GM21526 (cell line): ENCODE measurements at regions not wholly inside any gene's neighbourhood (a gene's known extent, or its start where the extent isn't known, plus 50 kb on each side); places are given as distances from the start of the nearest gene placed in this dataset.

Experiments
- ATAC-seq: cut with Tn5 transposase; IDR thresholded peaks from one replicate; pipeline ENCODE4 v1.9.1; 2021; ENCODE audit warnings: moderate library complexity; ENCODE audit not compliant: unreplicated experiment, low FRiP score

DNA sequence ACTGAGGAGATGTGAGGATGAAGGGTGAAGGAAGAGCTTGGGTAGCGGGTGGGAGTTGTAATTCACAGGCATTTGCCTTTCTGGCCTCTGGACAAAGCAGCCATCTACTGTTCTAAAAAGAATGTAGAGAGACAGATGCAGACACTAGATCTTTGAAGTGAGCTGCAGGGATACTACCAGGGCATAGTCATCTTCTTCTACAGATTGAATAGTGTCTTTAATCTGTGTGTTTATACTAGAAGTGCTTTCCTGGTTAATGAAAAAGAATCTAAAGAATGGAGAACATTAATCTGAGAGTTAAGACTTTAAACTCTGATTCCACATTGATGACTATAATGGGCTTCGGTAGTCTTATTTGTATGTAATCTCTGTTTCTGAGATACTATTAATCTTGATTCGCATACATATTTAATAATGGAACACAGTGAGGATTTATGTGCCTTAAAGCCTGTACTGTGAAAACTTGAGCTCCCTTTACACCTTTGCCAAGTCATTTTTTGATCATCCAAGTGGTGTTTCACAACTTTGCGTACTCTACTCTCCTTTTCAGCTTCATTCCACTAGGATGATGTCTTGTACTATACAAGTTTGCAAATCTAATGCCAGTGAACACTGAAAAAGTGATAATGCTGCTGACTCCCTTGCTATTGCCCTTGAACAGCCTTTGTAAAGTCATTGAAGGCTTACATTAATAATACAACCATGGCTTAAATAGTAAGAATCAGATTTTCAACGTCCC lies 2199.4 kb upstream of the PCDH20 start:
- ATAC-seq = no peak

DNA sequence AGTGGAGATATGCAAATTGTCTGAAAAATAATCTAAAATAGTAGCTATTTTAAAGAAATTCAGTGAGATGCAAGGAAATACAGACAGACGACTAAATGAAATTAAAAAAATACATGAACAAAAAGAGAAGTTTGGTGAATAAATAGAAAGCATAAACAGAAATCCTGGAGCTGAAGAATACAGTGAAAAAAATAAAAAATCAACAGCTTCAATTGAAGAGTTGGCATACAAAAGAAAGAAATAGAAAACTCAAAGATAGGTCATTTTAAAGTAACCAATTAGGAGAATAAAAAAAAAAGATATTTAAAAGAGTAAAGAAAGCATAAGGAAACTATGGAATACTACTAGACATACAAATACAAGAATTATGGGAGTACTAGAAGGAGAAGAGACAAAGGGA lies 2191.5 kb upstream of the PCDH20 start:
- ATAC-seq = no peak

DNA sequence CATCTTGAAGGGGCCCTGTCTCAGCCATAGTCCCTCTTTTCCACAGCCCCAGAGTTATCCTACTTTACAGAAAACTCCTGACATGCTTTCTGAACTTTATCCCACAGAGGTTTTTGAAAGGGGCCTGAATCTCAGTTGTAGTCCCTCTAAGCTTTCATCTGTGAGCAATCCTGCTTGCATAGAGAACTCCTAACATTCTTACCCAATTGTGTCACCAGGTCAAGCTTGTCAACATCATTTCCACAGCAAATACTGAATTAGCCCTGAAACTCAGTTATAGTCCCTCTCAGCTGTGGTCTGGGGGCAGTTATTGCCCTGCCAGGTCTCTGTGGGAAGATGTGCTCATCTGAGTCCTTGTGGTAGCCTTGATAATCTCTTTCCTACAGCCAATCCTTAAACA lies 2190.3 kb upstream of the PCDH20 start:
- no peak for ATAC-seq

DNA sequence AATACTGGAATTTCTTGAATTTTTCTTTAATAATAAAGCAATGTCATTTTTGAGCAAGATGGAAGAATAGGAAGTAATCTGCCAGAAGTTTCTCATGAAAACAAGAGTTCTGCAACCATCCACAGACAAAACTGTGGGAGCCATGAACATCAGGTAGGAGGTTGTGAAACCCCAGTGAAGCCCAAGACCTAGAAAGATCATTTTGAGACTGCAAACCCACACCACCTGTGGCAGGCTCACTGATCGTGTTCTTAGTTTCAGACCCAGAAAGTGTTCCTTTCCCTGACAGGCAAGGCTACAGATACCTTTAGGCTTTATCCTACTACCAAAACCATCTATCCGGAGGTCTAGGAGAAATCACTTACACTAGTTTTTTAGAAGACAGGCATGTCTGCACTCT lies 2189.8 kb upstream of the PCDH20 start:
- ATAC-seq = no peak

DNA sequence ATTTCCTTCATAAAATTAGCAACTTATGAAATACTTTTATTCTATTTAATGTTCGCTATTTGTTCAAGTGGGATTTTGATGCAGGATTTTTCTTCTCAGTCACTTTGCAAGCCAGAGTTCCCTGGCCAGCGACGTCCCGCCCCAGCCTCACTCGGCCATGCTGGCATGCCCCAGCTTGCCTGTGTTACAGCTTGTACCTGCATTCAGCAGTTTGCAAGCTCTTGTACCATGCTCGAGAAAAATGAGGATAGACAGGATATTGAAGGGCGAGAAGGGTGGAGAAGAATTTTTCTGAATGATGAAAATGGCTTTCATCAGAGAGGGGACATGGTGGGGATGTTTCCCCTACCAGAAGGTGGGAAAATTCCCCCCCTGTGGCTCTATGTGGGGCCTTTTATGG lies 2180.2 kb upstream of the PCDH20 start:
- no peak for ATAC-seq

DNA sequence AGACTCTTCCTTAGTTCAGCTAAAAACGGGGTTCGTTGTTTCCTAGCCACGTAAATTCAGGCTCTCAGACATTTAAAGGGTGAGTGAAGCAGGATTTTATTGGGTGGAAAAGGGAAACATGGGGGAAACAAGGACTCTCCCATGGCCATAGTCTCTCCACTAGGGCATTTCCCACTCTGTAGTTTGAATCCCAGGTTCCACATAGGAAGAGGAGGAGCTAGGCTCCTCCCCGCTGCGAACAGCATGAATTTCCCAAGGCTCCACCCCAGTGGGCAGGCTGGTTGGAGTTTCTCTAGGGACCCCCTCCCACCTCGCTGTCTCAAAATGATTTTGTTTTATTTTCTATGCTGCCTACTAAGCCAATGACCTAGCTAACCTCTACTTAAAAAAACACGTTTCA lies 2170.8 kb upstream of the PCDH20 start:
- no peak for ATAC-seq

DNA sequence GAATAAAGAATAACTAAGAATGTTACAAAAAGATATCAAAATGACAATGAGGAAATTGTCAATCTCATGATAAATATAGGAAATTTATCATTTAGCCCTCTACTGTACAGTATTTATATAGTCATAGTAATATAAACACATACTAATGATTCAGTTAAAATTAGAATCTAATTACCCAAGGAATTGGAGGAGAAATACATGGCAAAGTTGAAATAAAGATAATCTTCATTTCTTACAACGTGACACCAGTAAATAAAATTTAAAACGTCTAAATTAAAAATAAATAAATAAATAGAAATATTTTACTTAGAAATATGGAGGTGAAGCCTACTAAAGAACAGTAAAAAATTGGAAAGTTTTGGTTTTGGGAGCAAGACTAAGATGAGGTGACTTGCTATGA lies 2163.1 kb upstream of the PCDH20 start:
- ATAC-seq = no peak

DNA sequence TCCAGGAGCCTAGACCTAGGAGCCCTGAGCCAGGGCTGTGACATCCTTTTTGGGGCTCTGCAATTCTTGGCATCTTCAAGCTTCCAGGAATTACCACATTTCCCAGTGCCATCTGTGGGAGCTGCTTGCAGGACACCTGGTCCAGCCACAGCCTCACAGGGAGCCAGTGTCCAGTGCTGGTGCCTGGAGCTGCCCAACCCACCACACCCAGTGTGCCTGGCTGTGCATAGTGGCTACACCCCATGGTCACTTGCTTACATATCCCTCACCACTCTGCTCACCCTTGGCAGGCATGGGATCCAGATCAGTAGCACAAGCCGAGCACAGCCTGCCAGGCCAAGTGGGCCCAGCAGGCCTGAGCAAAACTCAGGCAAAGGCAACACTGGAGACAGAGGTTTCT lies 2151.4 kb upstream of the PCDH20 start:
- ATAC-seq = no peak

DNA sequence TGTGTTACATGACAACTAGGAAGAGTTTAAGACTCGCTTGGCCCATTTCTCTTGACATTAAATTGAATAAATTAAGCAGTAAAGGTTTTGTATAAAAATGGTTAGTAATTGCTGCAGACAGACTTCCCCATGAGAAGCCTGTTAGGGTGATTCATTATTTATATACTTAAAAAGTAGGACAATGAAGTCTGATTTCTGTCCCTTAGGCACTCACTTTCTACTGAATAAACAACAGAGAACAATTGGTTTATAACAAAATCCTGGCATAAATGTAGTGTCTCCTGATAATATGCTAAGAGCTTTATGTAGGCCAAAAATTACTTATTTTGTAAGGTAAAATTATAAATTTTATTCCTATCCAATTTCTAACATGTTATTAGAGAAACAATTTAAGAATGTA lies 2138.5 kb upstream of the PCDH20 start:
- no peak for ATAC-seq

DNA sequence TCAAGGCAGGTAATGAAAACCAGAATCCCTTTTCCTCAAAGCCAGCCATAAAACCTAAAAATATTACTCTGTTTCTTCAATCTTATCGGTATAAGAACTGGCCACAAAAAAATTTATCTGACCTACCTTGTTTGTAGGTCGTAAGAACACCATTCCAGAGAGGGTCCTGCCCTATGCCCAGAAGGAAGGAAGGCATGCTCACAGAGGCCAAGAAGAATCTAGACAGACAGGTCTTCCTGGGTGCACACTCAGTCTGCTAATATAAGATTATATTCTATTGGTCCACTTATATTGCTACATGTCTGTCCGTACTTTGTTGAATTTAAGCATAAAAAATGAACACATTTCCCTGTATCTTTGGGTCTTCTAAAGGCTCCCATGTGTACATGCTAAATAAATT lies 2136.1 kb upstream of the PCDH20 start:
- no peak for ATAC-seq

DNA sequence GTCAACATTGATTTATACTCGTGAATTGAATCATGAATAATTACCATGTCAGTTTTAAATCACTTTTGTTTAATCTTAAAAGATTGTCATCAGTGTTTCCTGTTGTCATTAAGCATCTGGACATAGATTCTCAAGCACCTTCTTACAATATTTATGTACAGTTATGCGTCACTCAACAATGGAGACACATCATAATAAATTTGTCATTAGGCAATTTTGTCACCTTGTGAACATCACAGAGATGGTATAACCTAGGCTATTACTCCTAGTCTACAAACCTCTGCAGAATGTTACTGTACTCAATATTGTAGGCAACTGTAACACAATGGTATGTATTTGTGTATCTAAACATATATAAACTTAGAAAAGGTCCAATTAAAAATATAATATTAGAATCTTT lies 2130.9 kb upstream of the PCDH20 start:
- no peak for ATAC-seq

DNA sequence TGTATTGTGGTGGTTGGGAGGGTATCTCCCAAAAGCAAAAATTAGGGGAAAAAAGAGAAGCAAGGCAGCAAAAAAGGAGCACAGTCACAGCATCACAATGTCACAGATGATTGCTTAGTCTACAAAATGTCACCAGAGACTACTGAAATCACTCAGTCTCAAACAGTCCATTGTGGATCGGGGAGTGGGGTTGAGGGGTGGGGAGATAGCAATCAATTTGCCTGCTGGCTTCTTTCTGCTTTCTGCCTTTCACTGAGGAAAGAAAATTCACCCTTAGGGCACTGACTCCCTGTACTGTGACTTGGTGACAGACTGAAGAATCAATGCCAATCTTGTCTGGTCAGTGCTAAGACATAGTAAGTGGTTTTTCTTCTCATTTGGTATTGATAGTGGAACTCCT lies 2127.1 kb upstream of the PCDH20 start:
- ATAC-seq = no peak

DNA sequence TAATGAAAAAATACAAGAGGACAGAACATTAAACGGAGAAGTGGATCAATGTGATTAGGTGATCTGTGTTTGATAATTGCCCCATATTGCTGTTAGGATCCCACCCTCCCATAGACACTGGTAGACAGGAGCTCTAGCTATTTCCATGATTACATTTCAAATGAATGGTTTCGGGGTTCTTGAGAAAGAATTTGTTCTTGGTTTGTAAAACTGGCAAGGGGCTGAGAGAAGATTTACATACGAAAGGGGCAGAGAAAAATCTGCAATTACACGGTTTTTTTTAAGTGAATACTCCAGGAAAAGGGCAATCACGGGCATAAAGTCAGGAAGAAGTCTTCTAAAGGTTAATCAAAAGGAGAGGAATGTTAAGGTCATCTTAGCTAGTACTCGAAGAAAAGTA lies 2125.7 kb upstream of the PCDH20 start:
- no peak for ATAC-seq

DNA sequence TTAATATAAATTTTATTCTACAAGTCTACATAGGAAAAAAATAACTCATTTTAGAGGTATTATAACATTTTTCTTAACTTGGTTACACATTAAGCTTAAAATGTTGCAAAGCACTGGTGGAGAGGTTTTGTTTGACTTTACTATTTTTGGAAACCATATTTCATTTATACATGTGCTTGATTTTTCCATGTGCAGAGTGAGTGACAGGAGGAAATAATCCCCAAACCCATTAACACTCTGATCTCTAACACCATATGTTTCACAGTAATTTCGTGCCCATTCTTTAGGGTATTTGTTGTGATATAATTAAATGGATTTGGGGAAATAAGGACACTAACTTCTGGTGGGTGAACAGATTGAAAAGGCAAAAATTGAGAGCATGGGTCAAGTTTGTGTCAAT lies 2124.4 kb upstream of the PCDH20 start:
- no peak for ATAC-seq

DNA sequence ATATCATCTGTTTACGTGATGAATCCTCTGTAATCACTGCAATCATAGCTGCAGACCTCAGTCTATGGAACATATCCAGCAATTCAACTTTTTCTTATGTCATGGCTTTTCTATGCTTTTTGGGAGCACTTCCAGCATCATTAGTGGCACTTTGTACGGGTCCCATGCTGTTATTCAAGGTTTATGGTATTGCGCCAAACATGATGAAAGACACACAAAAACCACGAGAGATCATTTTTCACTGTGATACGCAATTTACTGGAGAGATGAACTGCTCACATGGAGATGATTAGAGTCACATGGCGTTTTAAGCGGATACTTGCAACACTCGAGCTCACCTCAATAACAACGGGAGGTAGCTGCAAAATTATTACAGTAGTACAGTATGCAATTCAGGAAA lies 2101.7 kb upstream of the PCDH20 start:
- ATAC-seq = no peak

DNA sequence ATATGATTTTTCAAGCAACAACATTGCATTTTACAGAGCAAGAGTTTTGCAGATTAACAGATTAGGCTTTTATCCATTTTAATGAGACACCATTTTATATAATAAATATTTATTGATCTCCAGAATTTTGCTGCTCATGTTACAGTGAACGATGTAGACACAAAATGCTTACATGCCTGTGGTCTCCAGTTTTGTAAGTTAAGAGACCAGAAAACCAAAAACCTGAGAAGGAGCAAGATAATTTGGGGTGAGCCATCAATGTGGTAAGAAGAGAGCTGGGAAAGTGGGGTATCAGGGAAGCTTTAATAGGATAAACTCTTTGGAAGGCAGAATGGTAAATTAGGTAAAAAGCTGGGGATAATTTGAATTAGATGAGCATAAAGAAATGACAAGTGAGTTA lies 2100.5 kb upstream of the PCDH20 start:
- ATAC-seq = no peak

DNA sequence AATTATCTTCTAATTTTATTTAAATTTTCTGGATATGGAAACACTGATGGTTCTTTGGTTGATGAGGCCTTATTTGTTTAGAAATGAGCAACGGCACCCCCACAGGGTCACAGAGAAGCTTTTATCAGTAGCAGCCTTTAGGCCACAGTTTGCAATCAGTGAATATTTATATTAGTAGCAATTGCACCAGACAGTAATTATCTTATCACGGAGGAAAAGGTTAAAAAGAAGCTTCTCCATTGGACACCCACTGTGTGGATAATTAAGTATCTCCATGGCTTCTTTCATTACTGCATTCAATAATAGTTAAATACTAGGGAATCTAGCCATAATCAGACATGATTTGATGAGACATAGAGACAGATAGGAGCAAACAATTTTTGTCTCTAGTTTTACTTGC lies 2099.2 kb upstream of the PCDH20 start:
- ATAC-seq = no peak

DNA sequence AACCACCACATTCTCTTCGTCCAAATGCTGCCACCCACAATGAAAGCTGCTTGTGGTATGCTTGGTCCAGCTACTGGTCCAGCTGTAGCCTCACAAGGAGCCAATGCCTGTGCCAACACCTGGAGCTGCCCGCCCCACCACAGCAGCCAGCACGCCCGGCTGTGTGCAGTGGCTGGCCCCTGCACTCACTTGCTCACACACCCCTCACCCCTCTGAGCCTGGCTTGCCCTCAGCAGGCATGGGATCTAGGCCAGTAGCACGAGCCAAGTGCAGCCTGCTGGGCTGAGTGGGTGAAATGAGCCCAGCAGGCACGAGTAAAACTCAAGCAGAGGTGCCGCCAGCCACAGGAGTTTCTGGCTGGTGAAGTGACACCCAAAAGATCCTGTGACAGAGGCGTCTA lies 2096.4 kb upstream of the PCDH20 start:
- no peak for ATAC-seq

DNA sequence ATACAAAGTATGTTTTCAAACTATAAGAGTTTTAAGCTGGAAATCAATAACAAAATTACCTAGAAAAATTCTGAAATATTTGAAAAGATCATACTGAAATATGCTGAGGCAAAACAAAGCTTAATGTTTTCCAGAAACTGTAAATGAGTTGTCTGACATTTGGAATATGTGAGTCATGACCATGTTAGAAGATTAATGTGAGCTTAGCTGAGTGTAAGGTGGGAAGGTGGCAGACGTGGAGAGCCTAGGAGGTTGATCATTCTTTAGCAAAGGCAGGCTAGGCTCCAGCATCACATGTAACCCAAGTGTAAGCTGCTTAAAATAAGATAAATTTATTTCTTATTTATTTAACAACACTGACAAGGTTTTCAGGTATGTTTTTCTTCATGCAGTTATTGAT lies 2086.1 kb upstream of the PCDH20 start:
- no peak for ATAC-seq

DNA sequence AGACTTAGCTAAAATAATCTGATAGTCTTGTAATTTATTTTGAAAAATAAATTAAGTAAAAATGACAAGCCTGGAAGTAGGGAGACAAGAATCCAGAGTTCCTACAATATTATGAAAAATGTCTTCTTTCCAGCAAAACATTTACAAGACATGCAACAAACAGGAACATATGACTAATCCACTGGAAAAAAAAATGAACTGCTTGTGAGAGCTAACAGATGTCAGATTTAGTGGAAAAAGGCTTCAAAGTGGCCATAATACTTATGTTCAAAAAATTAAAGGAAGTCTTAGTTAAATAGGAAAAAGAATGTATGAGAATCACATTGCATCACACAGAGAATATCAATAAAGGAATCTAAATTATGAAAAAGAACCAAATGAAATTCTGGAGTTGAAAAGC lies 2082.0 kb upstream of the PCDH20 start:
- ATAC-seq = no peak

DNA sequence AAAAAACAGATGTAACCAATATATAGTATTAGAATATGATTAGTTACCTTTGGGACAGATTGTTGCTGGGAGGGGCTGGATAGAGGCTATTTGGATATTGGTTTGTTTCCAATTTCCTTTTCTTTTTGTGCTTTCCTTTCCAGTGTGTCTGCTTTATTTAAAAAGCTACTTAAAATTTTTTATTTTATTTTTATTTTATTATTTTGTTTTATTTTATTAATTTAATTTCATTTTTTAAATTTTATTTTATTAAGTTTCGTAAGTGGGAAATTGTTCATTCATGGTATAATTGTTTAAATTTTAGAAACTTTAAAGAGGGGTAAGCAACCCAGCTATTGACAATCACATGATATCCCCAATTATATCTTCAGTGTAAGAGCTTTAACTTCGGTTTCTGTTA lies 2077.0 kb upstream of the PCDH20 start:
- no peak for ATAC-seq

DNA sequence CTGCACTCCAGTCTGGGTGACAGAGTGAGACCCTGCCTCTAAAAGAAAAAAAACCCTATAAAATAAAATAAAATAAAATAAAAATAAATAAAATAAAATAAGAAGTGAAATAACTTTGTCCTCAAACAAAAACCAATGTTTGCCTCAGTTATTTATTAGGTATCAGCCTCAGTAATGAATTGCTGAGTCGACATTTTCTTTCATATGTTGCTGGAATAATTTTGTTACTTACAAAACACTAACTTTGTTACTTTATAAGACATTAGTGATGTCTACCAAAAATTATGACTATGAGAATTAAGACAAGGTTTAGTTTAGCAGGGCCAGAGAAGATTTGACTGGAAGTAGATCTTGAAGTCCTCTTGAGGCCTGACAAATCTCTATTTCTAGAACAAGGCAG lies 2074.5 kb upstream of the PCDH20 start:
- ATAC-seq = no peak

DNA sequence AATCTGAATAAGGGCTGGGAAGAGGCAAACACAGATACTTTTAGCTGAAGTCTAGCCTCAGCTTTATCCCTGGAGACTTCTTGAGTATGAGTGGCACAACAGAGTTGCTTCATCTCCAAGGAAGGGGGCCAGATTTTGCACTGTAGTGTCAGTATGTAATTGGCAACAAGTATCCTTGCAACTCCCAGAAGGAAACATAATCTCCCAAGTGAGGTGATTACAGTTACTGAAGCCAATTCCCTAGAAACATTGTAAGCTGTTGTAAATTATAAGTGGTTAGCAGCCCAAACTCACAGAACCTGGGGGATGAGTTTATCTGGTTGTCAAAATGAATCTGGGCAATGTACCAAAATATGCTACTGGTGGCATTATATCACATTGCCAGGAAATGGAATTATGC lies 2065.7 kb upstream of the PCDH20 start:
- ATAC-seq = no peak
